ENCODE measurements at regions not wholly inside any gene's neighbourhood (a gene's known extent, or its start where the extent isn't known, plus 50 kb on each side); places are given as distances from the start of the nearest gene placed in this dataset.

- Histone ChIP-seq H3K9me3 (replicated peaks; ENCODE audit: control insufficient read depth, low read depth, low read length) (no peaks in the 10 kb centered on the region), H3K27ac (ENCODE audit: low read length) (no peak overlapping the region), H3K36me3 (ENCODE audit: control insufficient read depth, insufficient read depth, low read length) (no peaks in the 10 kb centered on the region), H3K4me3 (ENCODE audit: low read length) (no peak overlapping the region), H3K4me1 (ENCODE audit: control insufficient read depth, insufficient read depth, low read length) (no peaks in the 10 kb centered on the region), H3K27me3 (ENCODE audit: control insufficient read depth, insufficient read depth, low read length) (no peaks in the 10 kb centered on the region)
- WGBS (ENCODE audit: insufficient coverage): no CpG with 5 or more reads among the region's 3 CpGs
- DNase-seq: no peak
Observed at GRCh38 chr13:64311948-64312347, 2896.3 kb upstream of the PCDH20 start.

DNA sequence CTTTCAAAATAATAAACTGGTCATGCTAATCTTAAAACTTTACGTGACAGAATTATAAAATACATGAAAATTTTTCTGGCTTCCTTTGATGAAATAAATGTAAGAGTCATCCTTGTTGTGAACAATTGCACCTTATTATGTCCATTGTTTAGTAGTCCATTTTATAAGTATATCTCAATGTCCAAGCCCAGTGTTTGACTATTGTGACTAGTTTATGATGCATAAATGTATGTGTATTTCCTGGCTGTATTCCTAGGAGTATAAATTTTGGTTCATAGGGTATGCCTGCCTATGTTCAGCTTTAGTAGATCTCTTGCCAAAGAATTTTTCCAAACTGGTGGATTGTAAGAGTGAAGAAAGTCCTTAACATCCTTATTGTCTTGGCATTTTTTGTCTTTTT is 2895.5 kb upstream of the PCDH20 start:
- Histone ChIP-seq H3K4me1 (ENCODE audit: control insufficient read depth, insufficient read depth, low read length) (no peaks in the 10 kb centered on the region), H3K36me3 (ENCODE audit: control insufficient read depth, insufficient read depth, low read length) (no peaks in the 10 kb centered on the region), H3K27ac (ENCODE audit: low read length) (no peak overlapping the region), H3K9me3 (replicated peaks; ENCODE audit: control insufficient read depth, low read depth, low read length) (no peaks in the 10 kb centered on the region), H3K4me3 (ENCODE audit: low read length) (no peak overlapping the region), H3K27me3 (ENCODE audit: control insufficient read depth, insufficient read depth, low read length) (no peaks in the 10 kb centered on the region)
- no peak for DNase-seq
- WGBS (ENCODE audit: insufficient coverage): no CpG with 5 or more reads among the region's 1 CpG

DNA sequence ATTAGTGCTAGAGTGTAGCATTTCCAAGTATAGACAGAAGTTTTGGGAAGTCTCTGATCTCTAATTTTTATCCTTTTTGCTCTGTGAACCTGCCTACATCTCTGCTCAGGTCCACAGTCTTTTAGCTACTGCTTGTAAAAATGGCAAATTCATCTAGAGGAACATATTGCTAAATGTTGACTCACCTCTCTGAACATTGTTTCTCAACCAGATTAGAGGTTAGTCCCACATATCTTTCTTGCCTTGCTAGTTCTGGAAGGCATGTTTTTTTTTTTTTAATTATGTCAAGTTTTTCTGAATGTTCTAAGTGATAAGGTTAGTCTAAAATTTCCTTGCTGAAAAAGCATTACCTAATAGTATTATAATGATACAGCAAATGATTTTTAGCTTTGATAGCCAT is 2889.6 kb upstream of the PCDH20 start:
- Histone ChIP-seq H3K27ac (ENCODE audit: low read length) (no peak overlapping the region), H3K9me3 (replicated peaks; ENCODE audit: control insufficient read depth, low read depth, low read length) (no peaks in the 10 kb centered on the region), H3K27me3 (ENCODE audit: control insufficient read depth, insufficient read depth, low read length) (no peaks in the 10 kb centered on the region), H3K4me1 (ENCODE audit: control insufficient read depth, insufficient read depth, low read length) (no peaks in the 10 kb centered on the region), H3K36me3 (ENCODE audit: control insufficient read depth, insufficient read depth, low read length) (no peaks in the 10 kb centered on the region), H3K4me3 (ENCODE audit: low read length) (no peak overlapping the region)
- DNase-seq: no peak

- H3K4me3 ChIP-seq (ENCODE audit: low read length): no peak overlapping the region
- H3K9me3 ChIP-seq (replicated peaks; ENCODE audit: control insufficient read depth, low read depth, low read length): no peaks in the 10 kb centered on the region
- DNase-seq: no peak
- no peaks in the 10 kb centered on the region for H3K36me3 ChIP-seq (ENCODE audit: control insufficient read depth, insufficient read depth, low read length)
- H3K27ac ChIP-seq (ENCODE audit: low read length): no peak overlapping the region
- H3K27me3 ChIP-seq (ENCODE audit: control insufficient read depth, insufficient read depth, low read length): no peaks in the 10 kb centered on the region
- no peaks in the 10 kb centered on the region for H3K4me1 ChIP-seq (ENCODE audit: control insufficient read depth, insufficient read depth, low read length)
Observed at GRCh38 chr13:64300239-64300638, 2884.6 kb upstream of the PCDH20 start.

DNA sequence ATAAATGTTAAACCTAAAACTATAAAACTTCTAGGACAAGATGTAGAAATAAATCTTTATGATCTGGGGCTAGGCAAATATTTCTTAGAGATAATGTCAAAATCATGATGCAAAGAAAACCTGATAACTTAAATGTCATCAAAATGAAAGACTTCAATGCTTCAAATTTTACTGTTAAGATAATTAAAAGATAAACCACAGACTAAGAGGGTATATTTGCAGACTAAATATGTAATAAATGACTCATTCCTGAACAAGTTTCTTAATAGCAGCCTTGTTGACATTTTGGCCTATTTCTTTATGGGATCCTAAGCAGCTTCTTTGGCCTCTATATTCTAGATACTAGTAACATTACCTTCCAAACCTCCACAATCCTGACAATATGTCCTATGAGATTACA is 2878.3 kb upstream of the PCDH20 start:
- Histone ChIP-seq H3K4me1 (ENCODE audit: control insufficient read depth, insufficient read depth, low read length) (no peaks in the 10 kb centered on the region), H3K27ac (ENCODE audit: low read length) (no peak overlapping the region), H3K27me3 (ENCODE audit: control insufficient read depth, insufficient read depth, low read length) (no peaks in the 10 kb centered on the region), H3K4me3 (ENCODE audit: low read length) (no peak overlapping the region), H3K9me3 (replicated peaks; ENCODE audit: control insufficient read depth, low read depth, low read length) (no peaks in the 10 kb centered on the region), H3K36me3 (ENCODE audit: control insufficient read depth, insufficient read depth, low read length) (no peaks in the 10 kb centered on the region)
- DNase-seq: no peak

- Histone ChIP-seq H3K36me3 (ENCODE audit: control insufficient read depth, insufficient read depth, low read length) (no peaks in the 10 kb centered on the region), H3K9me3 (replicated peaks; ENCODE audit: control insufficient read depth, low read depth, low read length) (no peaks in the 10 kb centered on the region), H3K27ac (ENCODE audit: low read length) (no peak overlapping the region), H3K4me3 (ENCODE audit: low read length) (no peak overlapping the region), H3K27me3 (ENCODE audit: control insufficient read depth, insufficient read depth, low read length) (no peaks in the 10 kb centered on the region), H3K4me1 (ENCODE audit: control insufficient read depth, insufficient read depth, low read length) (no peaks in the 10 kb centered on the region)
- no peak for DNase-seq
- 46% methylated on average over 1 of the region's 3 CpGs for WGBS (ENCODE audit: insufficient coverage)
Observed at GRCh38 chr13:64289702-64290101, 2874.1 kb upstream of the PCDH20 start.

GRCh38 chr13:64283926-64284325 is 2868.3 kb upstream of the PCDH20 start:
- WGBS (ENCODE audit: insufficient coverage): no CpG with 5 or more reads among the region's 2 CpGs
- no peak for DNase-seq
- Histone ChIP-seq H3K4me3 (ENCODE audit: low read length) (no peak overlapping the region), H3K27ac (ENCODE audit: low read length) (no peak overlapping the region), H3K27me3 (ENCODE audit: control insufficient read depth, insufficient read depth, low read length) (no peaks in the 10 kb centered on the region), H3K36me3 (ENCODE audit: control insufficient read depth, insufficient read depth, low read length) (no peaks in the 10 kb centered on the region), H3K4me1 (ENCODE audit: control insufficient read depth, insufficient read depth, low read length) (no peaks in the 10 kb centered on the region), H3K9me3 (replicated peaks; ENCODE audit: control insufficient read depth, low read depth, low read length) (no peaks in the 10 kb centered on the region)

- DNase-seq: no peak
- Histone ChIP-seq H3K9me3 (replicated peaks; ENCODE audit: control insufficient read depth, low read depth, low read length) (peaks cover 3% of the 10 kb centered on the region), H3K27ac (ENCODE audit: low read length) (no peak overlapping the region), H3K4me3 (ENCODE audit: low read length) (no peak overlapping the region), H3K36me3 (ENCODE audit: control insufficient read depth, insufficient read depth, low read length) (no peaks in the 10 kb centered on the region), H3K27me3 (ENCODE audit: control insufficient read depth, insufficient read depth, low read length) (no peaks in the 10 kb centered on the region), H3K4me1 (ENCODE audit: control insufficient read depth, insufficient read depth, low read length) (no peaks in the 10 kb centered on the region)
- 100% methylated on average over 1 of the region's 5 CpGs for WGBS (ENCODE audit: insufficient coverage)
Observed at GRCh38 chr13:64278493-64278892, 2862.8 kb upstream of the PCDH20 start.

GRCh38 chr13:64277097-64277496 is 2861.4 kb upstream of the PCDH20 start:
- H3K27me3 ChIP-seq (ENCODE audit: control insufficient read depth, insufficient read depth, low read length): no peaks in the 10 kb centered on the region
- peaks cover 3% of the 10 kb centered on the region for H3K9me3 ChIP-seq (replicated peaks; ENCODE audit: control insufficient read depth, low read depth, low read length)
- H3K4me3 ChIP-seq (ENCODE audit: low read length): no peak overlapping the region
- no peaks in the 10 kb centered on the region for H3K36me3 ChIP-seq (ENCODE audit: control insufficient read depth, insufficient read depth, low read length)
- no peaks in the 10 kb centered on the region for H3K4me1 ChIP-seq (ENCODE audit: control insufficient read depth, insufficient read depth, low read length)
- WGBS (ENCODE audit: insufficient coverage): no CpG with 5 or more reads among the region's 2 CpGs
- no peak overlapping the region for H3K27ac ChIP-seq (ENCODE audit: low read length)
- DNase-seq: no peak

- WGBS (ENCODE audit: insufficient coverage): no CpG with 5 or more reads among the region's 2 CpGs
- Histone ChIP-seq H3K9me3 (replicated peaks; ENCODE audit: control insufficient read depth, low read depth, low read length) (peaks cover 3% of the 10 kb centered on the region), H3K4me1 (ENCODE audit: control insufficient read depth, insufficient read depth, low read length) (no peaks in the 10 kb centered on the region), H3K27me3 (ENCODE audit: control insufficient read depth, insufficient read depth, low read length) (no peaks in the 10 kb centered on the region), H3K36me3 (ENCODE audit: control insufficient read depth, insufficient read depth, low read length) (no peaks in the 10 kb centered on the region), H3K4me3 (ENCODE audit: low read length) (no peak overlapping the region), H3K27ac (ENCODE audit: low read length) (no peak overlapping the region)
- DNase-seq: no peak
Observed at GRCh38 chr13:64276232-64276631, 2860.6 kb upstream of the PCDH20 start.

- H3K36me3 ChIP-seq (ENCODE audit: control insufficient read depth, insufficient read depth, low read length): no peaks in the 10 kb centered on the region
- peaks cover 3% of the 10 kb centered on the region for H3K9me3 ChIP-seq (replicated peaks; ENCODE audit: control insufficient read depth, low read depth, low read length)
- no peak overlapping the region for H3K4me3 ChIP-seq (ENCODE audit: low read length)
- 75% methylated on average over 3 of the region's 5 CpGs for whole genome bisulfite sequencing (ENCODE audit: insufficient coverage)
- H3K27ac ChIP-seq (ENCODE audit: low read length): no peak overlapping the region
- H3K27me3 ChIP-seq (ENCODE audit: control insufficient read depth, insufficient read depth, low read length): no peaks in the 10 kb centered on the region
- no peaks in the 10 kb centered on the region for H3K4me1 ChIP-seq (ENCODE audit: control insufficient read depth, insufficient read depth, low read length)
- DNase-seq: no peak
Observed at GRCh38 chr13:64274481-64275217, 2859.0 kb upstream of the PCDH20 start.
